GM12891 (cell line): ENCODE measurements at regions not wholly inside any gene's neighbourhood (a gene's known extent, or its start where the extent isn't known, plus 50 kb on each side); places are given as distances from the start of the nearest gene placed in this dataset.

ENCODE experiments used
- POLR2A ChIP-seq: IDR thresholded peaks from 2 replicates; pipeline ENCODE4 v1.6.1; 2011; ENCODE audit warnings: low read depth, low read length, control low read depth
- POU2F2 ChIP-seq: IDR thresholded peaks from 2 replicates; pipeline ENCODE4 v1.6.1; 2011; ENCODE audit warnings: low read depth, mild to moderate bottlenecking, control low read depth, low read length, moderate library complexity
- SPI1 ChIP-seq: IDR thresholded peaks from 2 replicates; pipeline ENCODE4 v1.6.1; 2011; ENCODE audit warnings: low read depth, low read length, control low read depth

DNA sequence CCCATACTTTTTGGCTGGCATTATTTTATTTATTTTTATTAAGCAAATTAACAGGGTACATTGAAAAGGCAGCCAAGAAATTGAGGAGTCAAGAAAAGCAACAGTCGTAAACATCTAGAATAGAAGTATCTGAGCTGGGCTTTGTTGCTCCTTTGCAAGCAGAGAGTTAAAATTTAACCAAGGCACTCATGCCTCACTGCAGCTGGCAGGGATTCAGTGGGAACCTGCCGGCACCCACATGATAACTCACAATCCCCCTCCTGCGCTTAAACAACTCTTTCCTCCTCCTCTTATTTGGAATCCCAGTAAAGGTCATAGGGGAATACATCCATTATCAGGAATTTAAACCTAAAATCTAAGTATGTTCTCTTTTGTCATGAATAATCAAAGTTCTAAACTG lies 115.5 kb downstream of the SOX3 start:
- no peak for TF ChIP-seq POU2F2
- no peak for TF ChIP-seq SPI1
- TF ChIP-seq POLR2A: no peak
